Astrocyte of the spinal cord (primary cell): ENCODE measurements at regions not wholly inside any gene's neighbourhood (a gene's known extent, or its start where the extent isn't known, plus 50 kb on each side); places are given as distances from the start of the nearest gene placed in this dataset.

ENCODE experiments used
- DNase-seq: peaks from one replicate; pipeline ENCODE4 v3.0.0; 2011; ENCODE audit warnings: low read depth, low spot score
- H3K4me3 ChIP-seq: 2 replicates; pipeline ENCODE4 v1.5.1; 2011; ENCODE audit warnings: low read depth, mild to moderate bottlenecking, low read length, moderate library complexity
- CTCF ChIP-seq: IDR thresholded peaks from 2 replicates; pipeline ENCODE4 v1.5.1; 2012; ENCODE audit warnings: low read depth, mild to moderate bottlenecking, low read length, inconsistent platforms
- in situ Hi-C: cut with HindIII; loops from 2 replicates; pipeline ENCODE4 v1.10.0; 2017; ENCODE audit warnings: low sequenced_read_pairs

GRCh38 chr13:72435251-72435650 lies 292.2 kb downstream of the MZT1 start:
- DNase-seq, result no peak
- H3K4me3 ChIP-seq, result no peak overlapping the region
- in situ Hi-C loops, result no loop called here
- no peak for TF ChIP-seq CTCF

- TF ChIP-seq CTCF, result no peak
- in situ Hi-C loops, result no loop called here
- DNase-seq, result no peak
- no peak overlapping the region for H3K4me3 ChIP-seq
Measured at GRCh38 chr13:72431981-72432682, 295.3 kb downstream of the MZT1 start.

- TF ChIP-seq CTCF, result no peak
- in situ Hi-C loops, result no loop called here
- DNase-seq, result no peak
- no peak overlapping the region for H3K4me3 ChIP-seq
Measured at GRCh38 chr13:72430923-72431322, 296.5 kb downstream of the MZT1 start.

GRCh38 chr13:72427757-72428528 lies 299.5 kb downstream of the MZT1 start:
- no peak for DNase-seq
- no peak overlapping the region for H3K4me3 ChIP-seq
- TF ChIP-seq CTCF, result no peak
- in situ Hi-C loops, result no loop called here

- no peak for TF ChIP-seq CTCF
- in situ Hi-C loops, result no loop called here
- no peak for DNase-seq
- no peak overlapping the region for H3K4me3 ChIP-seq
Measured at GRCh38 chr13:72424059-72424458, 303.4 kb downstream of the MZT1 start.

- TF ChIP-seq CTCF, result no peak
- in situ Hi-C loops, result no loop called here
- DNase-seq, result no peak
- H3K4me3 ChIP-seq, result no peak overlapping the region
Measured at GRCh38 chr13:72415817-72416216, 311.6 kb downstream of the MZT1 start.
